Gastroesophageal sphincter (tissue), 3 donors: ENCODE measurements at regions not wholly inside any gene's neighbourhood (a gene's known extent, or its start where the extent isn't known, plus 50 kb on each side); places are given as distances from the start of the nearest gene placed in this dataset.

Experiments used
- CTCF ChIP-seq, 4 experiments: fragments of 200-600 bp in 2 of 4; fragments of 450-650 bp in 2 of 4; sonication (generic) in 1 of 4; IDR thresholded peaks; one replicate each; pipeline ENCODE4 v1.5.1; 2017 to 2019; ENCODE audit warnings: antibody characterized with exemption in 4 of 4, mild to moderate bottlenecking in 2 of 4, moderate library complexity in 2 of 4
- EP300 ChIP-seq: sonication (generic); formaldehyde crosslinking; IDR thresholded peaks from one replicate; pipeline ENCODE4 v1.6.1; 2017; ENCODE audit warnings: antibody characterized with exemption, mild to moderate bottlenecking
- POLR2A ChIP-seq, 2 donors: fragments of 450-650 bp; IDR thresholded peaks; one replicate each; pipeline ENCODE4 v1.6.1; 2017; ENCODE audit warnings: antibody characterized with exemption in 2 of 2, mild to moderate bottlenecking in 2 of 2, moderate library complexity in 1 of 2

DNA sequence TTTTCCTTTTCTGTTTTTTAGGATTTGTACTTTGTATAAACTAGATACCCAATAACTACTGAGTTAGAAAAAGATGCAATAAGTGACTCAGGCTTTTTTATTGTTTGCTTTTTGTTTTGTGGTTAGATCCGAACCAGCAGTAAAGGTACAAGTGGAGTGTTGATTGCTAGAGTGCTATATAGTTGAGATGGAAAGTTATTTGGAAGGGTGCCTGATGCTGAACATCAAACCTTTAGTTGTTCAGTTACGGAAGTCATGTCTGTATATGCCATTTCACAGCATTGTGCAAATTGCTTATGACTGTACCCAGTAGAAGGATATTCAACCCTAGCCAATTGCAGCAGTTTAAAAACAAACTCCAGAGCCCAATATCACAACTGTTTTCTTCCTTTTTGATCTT, 285.1 kb downstream of the MAT2B start:
- TF ChIP-seq CTCF (IDR thresholded peaks at IDR 0.05) (no peak), EP300 (no peak), POLR2A (IDR thresholded peaks at IDR 0.05) (no peak)
